LHCN-M2 (cell line): ENCODE measurements at regions not wholly inside any gene's neighbourhood (a gene's known extent, or its start where the extent isn't known, plus 50 kb on each side); places are given as distances from the start of the nearest gene placed in this dataset.
A peak's percentile ranks its signal among the peaks of the same experiment; 100 is the strongest.
"Not testable (repeated sequence)": the region's sequence is repeated elsewhere in the genome, so short reads cannot be mapped to it uniquely, and the experiment has no call there.

ENCODE experiments used
- DNase-seq: peaks from one replicate; pipeline ENCODE4 v3.0.0-alpha.2; 2012; ENCODE audit warnings: low read depth

- DNase-seq, result no peak
Observed at GRCh38 chr9:33690143-33690933, 105.0 kb upstream of the PRSS3 start.

- no peak for DNase-seq
Observed at GRCh38 chr9:33695299-33695698, 100.1 kb upstream of the PRSS3 start.

GRCh38 chr9:33695856-33696255, 99.5 kb upstream of the PRSS3 start:
- DNase-seq, result no peak

GRCh38 chr9:33697171-33697570, 98.2 kb upstream of the PRSS3 start:
- no peak for DNase-seq

- no peak for DNase-seq
Observed at GRCh38 chr9:33698267-33698666, 97.1 kb upstream of the PRSS3 start.

GRCh38 chr9:33700940-33701339, 94.4 kb upstream of the PRSS3 start:
- not testable (repeated sequence) for DNase-seq

GRCh38 chr9:33703430-33704102, 91.8 kb upstream of the PRSS3 start:
- DNase-seq, result no peak

GRCh38 chr9:33705440-33705839, 89.9 kb upstream of the PRSS3 start:
- not testable (repeated sequence) for DNase-seq

GRCh38 chr9:33708441-33708840, 86.9 kb upstream of the PRSS3 start:
- no peak for DNase-seq

- DNase-seq, result no peak
Observed at GRCh38 chr9:33709269-33709668, 86.1 kb upstream of the PRSS3 start.

GRCh38 chr9:33711418-33711817, 83.9 kb upstream of the PRSS3 start:
- not testable (repeated sequence) for DNase-seq

- no peak for DNase-seq
Observed at GRCh38 chr9:33714989-33715388, 80.4 kb upstream of the PRSS3 start.

- peak; percentile 29 for DNase-seq
Observed at GRCh38 chr9:33718987-33719386, 76.4 kb upstream of the PRSS3 start.

- no peak for DNase-seq
Observed at GRCh38 chr9:33719581-33720374, 75.6 kb upstream of the PRSS3 start.

GRCh38 chr9:33721674-33722358, 73.5 kb upstream of the PRSS3 start:
- peak; percentile 51 for DNase-seq

- no peak for DNase-seq
Observed at GRCh38 chr9:33722359-33722675, 73.0 kb upstream of the PRSS3 start.

- no peak for DNase-seq
Observed at GRCh38 chr9:33728613-33729012, 66.7 kb upstream of the PRSS3 start.

- DNase-seq, result no peak
Observed at GRCh38 chr9:33731142-33731541, 64.2 kb upstream of the PRSS3 start.

- no peak for DNase-seq
Observed at GRCh38 chr9:33731625-33732024, 63.7 kb upstream of the PRSS3 start.

GRCh38 chr9:33734247-33734940, 61.0 kb upstream of the PRSS3 start:
- not testable (repeated sequence) for DNase-seq
